ENCODE measurements at regions not wholly inside any gene's neighbourhood (a gene's known extent, or its start where the extent isn't known, plus 50 kb on each side); places are given as distances from the start of the nearest gene placed in this dataset.
A peak's percentile ranks its signal among the peaks of the same experiment; 100 is the strongest.

GRCh38 chr11:70739811-70740487, 341.6 kb downstream of the CTTN start:
- POLR2A ChIA-PET, result interaction anchor here (0.6 kb wide), 1 partner anchor 31 kb away, joined by 3 read pairs; no protein-coding TSS in a partner anchor
- intact Hi-C loops (cut with micrococcal nuclease) (no loop called here), in situ Hi-C loops (cut with MboI) (no loop called here)
- Histone ChIP-seq H3K4me2 (ENCODE audit: insufficient read depth, low read length) (no peak overlapping the region), H3K36me3 (ENCODE audit: control insufficient read depth, insufficient read depth, low read length) (no peaks in the 10 kb centered on the region), H3K4me1 (replicated peaks in 1 of 2; ENCODE audit: control insufficient read depth in 2 of 2, insufficient read depth in 2 of 2, low read length in 2 of 2) (peaks cover 11 to 28% of the 10 kb centered on the region in 2 experiments; a peak in 4 of 5 replicates), H4K20me1 (replicated peaks; ENCODE audit: control insufficient read depth, insufficient read depth, low read length) (peaks cover 12% of the 10 kb centered on the region; the same call in 1 of the 2 replicates), H3K9ac (ENCODE audit: insufficient read depth in 1 of 2, low read depth in 2 of 2, low read length in 2 of 2) (no peak overlapping the region), H3K9me3 (replicated peaks; ENCODE audit: control insufficient read depth, insufficient read depth, low read depth, low read length) (no peaks in the 10 kb centered on the region), H3K79me2 (ENCODE audit: control insufficient read depth, insufficient read depth, low read length) (no peaks in the 10 kb centered on the region), H3K4me3 (no peak overlapping the region), H3K27ac (ENCODE audit: extremely low read depth, low read depth, low read length) (no peak overlapping the region), H3K27me3 (ENCODE audit: control insufficient read depth in 2 of 2, insufficient read depth in 2 of 2, low read length in 2 of 2) (peaks cover 19 to 71% of the 10 kb centered on the region in 2 experiments), H2AFZ (ENCODE audit: low read depth, low read length) (no peak overlapping the region), H3K9me1 (ENCODE audit: control insufficient read depth, insufficient read depth, low read length) (no peaks in the 10 kb centered on the region)
- FAIRE-seq (no peak), DNase-seq (ENCODE audit: extremely low read depth in 1 of 4, low spot score in 3 of 4) (no peak), ATAC-seq (no peak)
- under 1% methylated on average over 20 of the region's 20 CpGs for WGBS (ENCODE audit: insufficient coverage, low coverage, missing lambda C conversion rate)
- TF ChIP-seq, protein P1, sequence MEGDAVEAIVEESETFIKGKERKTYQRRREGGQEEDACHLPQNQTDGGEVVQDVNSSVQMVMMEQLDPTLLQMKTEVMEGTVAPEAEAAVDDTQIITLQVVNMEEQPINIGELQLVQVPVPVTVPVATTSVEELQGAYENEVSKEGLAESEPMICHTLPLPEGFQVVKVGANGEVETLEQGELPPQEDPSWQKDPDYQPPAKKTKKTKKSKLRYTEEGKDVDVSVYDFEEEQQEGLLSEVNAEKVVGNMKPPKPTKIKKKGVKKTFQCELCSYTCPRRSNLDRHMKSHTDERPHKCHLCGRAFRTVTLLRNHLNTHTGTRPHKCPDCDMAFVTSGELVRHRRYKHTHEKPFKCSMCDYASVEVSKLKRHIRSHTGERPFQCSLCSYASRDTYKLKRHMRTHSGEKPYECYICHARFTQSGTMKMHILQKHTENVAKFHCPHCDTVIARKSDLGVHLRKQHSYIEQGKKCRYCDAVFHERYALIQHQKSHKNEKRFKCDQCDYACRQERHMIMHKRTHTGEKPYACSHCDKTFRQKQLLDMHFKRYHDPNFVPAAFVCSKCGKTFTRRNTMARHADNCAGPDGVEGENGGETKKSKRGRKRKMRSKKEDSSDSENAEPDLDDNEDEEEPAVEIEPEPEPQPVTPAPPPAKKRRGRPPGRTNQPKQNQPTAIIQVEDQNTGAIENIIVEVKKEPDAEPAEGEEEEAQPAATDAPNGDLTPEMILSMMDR (IDR thresholded peaks at IDR 0.05 in 2 of 3, conservative IDR thresholded peaks at IDR 0.05 in 1 of 3; ENCODE audit: insufficient read depth in 2 of 3, low read depth in 1 of 3, low read length in 3 of 3), result peak; percentile 2 to 24 (median 20); a peak in 3 of 6 replicates
- TF ChIP-seq, protein P2, sequence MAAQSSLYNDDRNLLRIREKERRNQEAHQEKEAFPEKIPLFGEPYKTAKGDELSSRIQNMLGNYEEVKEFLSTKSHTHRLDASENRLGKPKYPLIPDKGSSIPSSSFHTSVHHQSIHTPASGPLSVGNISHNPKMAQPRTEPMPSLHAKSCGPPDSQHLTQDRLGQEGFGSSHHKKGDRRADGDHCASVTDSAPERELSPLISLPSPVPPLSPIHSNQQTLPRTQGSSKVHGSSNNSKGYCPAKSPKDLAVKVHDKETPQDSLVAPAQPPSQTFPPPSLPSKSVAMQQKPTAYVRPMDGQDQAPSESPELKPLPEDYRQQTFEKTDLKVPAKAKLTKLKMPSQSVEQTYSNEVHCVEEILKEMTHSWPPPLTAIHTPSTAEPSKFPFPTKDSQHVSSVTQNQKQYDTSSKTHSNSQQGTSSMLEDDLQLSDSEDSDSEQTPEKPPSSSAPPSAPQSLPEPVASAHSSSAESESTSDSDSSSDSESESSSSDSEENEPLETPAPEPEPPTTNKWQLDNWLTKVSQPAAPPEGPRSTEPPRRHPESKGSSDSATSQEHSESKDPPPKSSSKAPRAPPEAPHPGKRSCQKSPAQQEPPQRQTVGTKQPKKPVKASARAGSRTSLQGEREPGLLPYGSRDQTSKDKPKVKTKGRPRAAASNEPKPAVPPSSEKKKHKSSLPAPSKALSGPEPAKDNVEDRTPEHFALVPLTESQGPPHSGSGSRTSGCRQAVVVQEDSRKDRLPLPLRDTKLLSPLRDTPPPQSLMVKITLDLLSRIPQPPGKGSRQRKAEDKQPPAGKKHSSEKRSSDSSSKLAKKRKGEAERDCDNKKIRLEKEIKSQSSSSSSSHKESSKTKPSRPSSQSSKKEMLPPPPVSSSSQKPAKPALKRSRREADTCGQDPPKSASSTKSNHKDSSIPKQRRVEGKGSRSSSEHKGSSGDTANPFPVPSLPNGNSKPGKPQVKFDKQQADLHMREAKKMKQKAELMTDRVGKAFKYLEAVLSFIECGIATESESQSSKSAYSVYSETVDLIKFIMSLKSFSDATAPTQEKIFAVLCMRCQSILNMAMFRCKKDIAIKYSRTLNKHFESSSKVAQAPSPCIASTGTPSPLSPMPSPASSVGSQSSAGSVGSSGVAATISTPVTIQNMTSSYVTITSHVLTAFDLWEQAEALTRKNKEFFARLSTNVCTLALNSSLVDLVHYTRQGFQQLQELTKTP (IDR thresholded peaks at IDR 0.05; ENCODE audit: low read depth in 1 of 2, partially characterized antibody in 2 of 2), result no peak
- no TSS peak for BruUV-seq (replicated peaks)
- CTCF ChIA-PET (ENCODE audit: low intra/inter-chr PET ratio), result no interaction called here

Data from K562 (cell line).